Transverse colon (tissue), 4 donors: ENCODE measurements at regions not wholly inside any gene's neighbourhood (a gene's known extent, or its start where the extent isn't known, plus 50 kb on each side); places are given as distances from the start of the nearest gene placed in this dataset.

Experiments used
- EP300 ChIP-seq: sonication (generic); formaldehyde crosslinking; IDR thresholded peaks from one replicate; pipeline ENCODE4 v1.6.1; 2017; ENCODE audit warnings: antibody characterized with exemption, low read depth
- POLR2A ChIP-seq: fragments of 450-650 bp; IDR thresholded peaks from one replicate; pipeline ENCODE4 v1.6.1; 2016; ENCODE audit warnings: antibody characterized with exemption, mild to moderate bottlenecking, moderate library complexity
- POLR2AphosphoS5 ChIP-seq, 3 donors: sonication (generic); formaldehyde crosslinking; IDR thresholded peaks; one replicate each; pipeline ENCODE4 v1.6.1; 2016; ENCODE audit warnings: antibody characterized with exemption in 3 of 3
- TF ChIP-seq, protein P1 (sequence below), 5 experiments: fragments of 200-600 bp in 3 of 5; fragments of 450-650 bp in 2 of 5; sonication (generic) in 3 of 5; IDR thresholded peaks; 1 replicate in 2 of 5; 2 replicates in 3 of 5; pipeline ENCODE4 v1.5.1; 2016 to 2017; ENCODE audit warnings: antibody characterized with exemption in 5 of 5, inconsistent platforms in 3 of 5, mild to moderate bottlenecking in 2 of 5, moderate library complexity in 1 of 5

DNA sequence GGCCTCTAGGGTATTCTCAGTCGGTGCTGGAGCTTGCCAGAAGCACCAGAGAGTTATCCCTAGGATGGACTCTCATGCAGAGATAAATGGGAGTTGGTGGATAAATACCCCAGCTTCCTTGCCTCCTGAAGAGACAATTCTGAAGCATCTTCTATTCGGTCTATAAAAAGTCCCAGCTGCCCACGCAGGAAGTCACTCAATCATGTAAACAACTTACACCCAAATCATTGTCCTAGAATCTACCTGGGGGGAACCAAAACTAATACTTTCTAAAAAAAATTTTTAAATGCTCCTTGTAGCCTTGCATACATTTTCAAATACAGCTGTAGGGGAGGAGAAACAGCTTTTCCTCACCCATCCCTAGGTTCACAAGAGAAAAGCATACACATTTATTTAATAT is 66.6 kb upstream of the ELAC2 start:
- TF ChIP-seq EP300 (no peak), POLR2A (no peak), POLR2AphosphoS5 (IDR thresholded peaks at IDR 0.05) (no peak)
- TF ChIP-seq, protein P1, sequence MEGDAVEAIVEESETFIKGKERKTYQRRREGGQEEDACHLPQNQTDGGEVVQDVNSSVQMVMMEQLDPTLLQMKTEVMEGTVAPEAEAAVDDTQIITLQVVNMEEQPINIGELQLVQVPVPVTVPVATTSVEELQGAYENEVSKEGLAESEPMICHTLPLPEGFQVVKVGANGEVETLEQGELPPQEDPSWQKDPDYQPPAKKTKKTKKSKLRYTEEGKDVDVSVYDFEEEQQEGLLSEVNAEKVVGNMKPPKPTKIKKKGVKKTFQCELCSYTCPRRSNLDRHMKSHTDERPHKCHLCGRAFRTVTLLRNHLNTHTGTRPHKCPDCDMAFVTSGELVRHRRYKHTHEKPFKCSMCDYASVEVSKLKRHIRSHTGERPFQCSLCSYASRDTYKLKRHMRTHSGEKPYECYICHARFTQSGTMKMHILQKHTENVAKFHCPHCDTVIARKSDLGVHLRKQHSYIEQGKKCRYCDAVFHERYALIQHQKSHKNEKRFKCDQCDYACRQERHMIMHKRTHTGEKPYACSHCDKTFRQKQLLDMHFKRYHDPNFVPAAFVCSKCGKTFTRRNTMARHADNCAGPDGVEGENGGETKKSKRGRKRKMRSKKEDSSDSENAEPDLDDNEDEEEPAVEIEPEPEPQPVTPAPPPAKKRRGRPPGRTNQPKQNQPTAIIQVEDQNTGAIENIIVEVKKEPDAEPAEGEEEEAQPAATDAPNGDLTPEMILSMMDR (IDR thresholded peaks at IDR 0.05): no peak
